Retinal pigment epithelial cell (primary cell): ENCODE measurements at regions not wholly inside any gene's neighbourhood (a gene's known extent, or its start where the extent isn't known, plus 50 kb on each side); places are given as distances from the start of the nearest gene placed in this dataset.

ENCODE experiments used
- DNase-seq: peaks from one replicate; pipeline ENCODE4 v3.0.0-alpha.2; 2010; ENCODE audit warnings: low read depth
- H3K4me3 ChIP-seq: 2 replicates; pipeline ENCODE4 v1.5.1; 2011; ENCODE audit warnings: mild to moderate bottlenecking, low read length, control low read depth, moderate library complexity
- CTCF ChIP-seq: conservative IDR thresholded peaks from 2 replicates; pipeline ENCODE4 v1.5.1; 2011; ENCODE audit warnings: low read depth, low read length, control low read depth, inconsistent platforms

- TF ChIP-seq CTCF: no peak
- DNase-seq: no peak
- no peak overlapping the region for H3K4me3 ChIP-seq
Observed at GRCh38 chr10:60517805-60518204, 128.1 kb upstream of the ANK3 start.

DNA sequence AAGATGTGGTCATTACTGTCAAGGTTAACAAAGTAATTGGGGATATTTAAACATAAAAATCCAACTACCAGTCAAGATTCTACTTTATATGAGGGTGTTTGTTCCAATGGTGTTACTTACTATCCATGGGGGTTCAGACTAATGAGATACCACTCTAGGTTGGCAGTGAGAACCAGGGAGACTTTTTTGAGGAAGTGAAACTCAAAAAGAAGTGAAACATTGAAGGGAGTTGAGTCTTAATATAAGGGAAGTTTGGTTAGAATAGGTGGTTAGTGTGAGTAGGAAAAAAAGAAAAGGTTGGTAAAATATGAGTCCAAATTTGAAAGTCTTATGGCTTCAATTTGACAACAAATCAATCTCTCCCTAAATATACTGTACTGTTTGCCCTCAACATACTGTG lies 123.6 kb upstream of the ANK3 start:
- no peak for TF ChIP-seq CTCF
- DNase-seq: no peak
- no peak overlapping the region for H3K4me3 ChIP-seq

- no peak overlapping the region for H3K4me3 ChIP-seq
- no peak for TF ChIP-seq CTCF
- DNase-seq: no peak
Observed at GRCh38 chr10:60511477-60512229, 122.0 kb upstream of the ANK3 start.

- TF ChIP-seq CTCF: no peak
- DNase-seq: no peak
- no peak overlapping the region for H3K4me3 ChIP-seq
Observed at GRCh38 chr10:60508831-60509230, 119.2 kb upstream of the ANK3 start.

- no peak for DNase-seq
- H3K4me3 ChIP-seq: no peak overlapping the region
Observed at GRCh38 chr10:60508037-60508436, 118.4 kb upstream of the ANK3 start.

DNA sequence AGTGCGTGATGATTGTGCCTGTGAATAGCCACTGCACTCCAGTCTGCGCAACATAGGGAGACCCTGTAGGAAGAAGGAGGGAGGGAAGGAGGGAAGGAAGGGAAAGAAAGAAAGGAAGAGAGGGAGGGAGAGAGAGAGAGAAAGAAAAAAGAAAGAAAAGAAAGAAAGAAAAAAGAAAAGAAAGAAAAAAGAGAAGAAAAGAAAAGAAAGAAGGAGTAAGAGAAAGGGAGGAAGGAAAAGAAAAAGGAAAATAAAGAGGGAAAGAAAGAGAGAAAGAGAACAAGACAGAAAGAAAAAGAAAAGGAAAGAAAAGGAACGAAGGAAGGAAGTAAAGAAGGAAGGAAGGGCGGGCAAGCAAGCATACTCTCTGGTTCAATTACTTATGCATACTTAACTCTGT lies 112.9 kb upstream of the ANK3 start:
- no peak for DNase-seq
- H3K4me3 ChIP-seq: no peak overlapping the region
- no peak for TF ChIP-seq CTCF

More at GRCh38 chr10:60508037-60508436, 118.4 kb upstream of the ANK3 start:
- TF ChIP-seq CTCF: no peak

- H3K4me3 ChIP-seq: no peak overlapping the region
- DNase-seq: no peak
- no peak for TF ChIP-seq CTCF
Observed at GRCh38 chr10:60498985-60499384, 109.3 kb upstream of the ANK3 start.
